ENCODE measurements at regions not wholly inside any gene's neighbourhood (a gene's known extent, or its start where the extent isn't known, plus 50 kb on each side); places are given as distances from the start of the nearest gene placed in this dataset.

GRCh38 chr12:85374981-85375380, 95.0 kb downstream of the ALX1 start:
- Histone ChIP-seq H3K27ac (no peak overlapping the region), H3K36me3 (ENCODE audit: insufficient read depth) (no peaks in the 10 kb centered on the region), H3K79me2 (ENCODE audit: insufficient read depth, low read depth) (no peaks in the 10 kb centered on the region), H3K27me3 (ENCODE audit: insufficient read depth, low read depth) (no peaks in the 10 kb centered on the region), H2AFZ (ENCODE audit: low read depth) (no peak overlapping the region), H3K4me2 (no peak overlapping the region), H3K9ac (no peak overlapping the region), H3K4me1 (ENCODE audit: low read depth, poor library complexity, severe bottlenecking) (no peaks in the 10 kb centered on the region), H3K4me3 (IDR thresholded peaks at IDR 0.05; ENCODE audit: insufficient read depth, low read depth, low read length) (no peak overlapping the region), H4K20me1 (ENCODE audit: insufficient read depth) (no peaks in the 10 kb centered on the region)
- no peak for TF ChIP-seq CTCF (conservative IDR thresholded peaks at IDR 0.05; ENCODE audit: low read depth, low read length)

- Histone ChIP-seq H3K4me1 (ENCODE audit: low read depth, poor library complexity, severe bottlenecking) (no peaks in the 10 kb centered on the region), H3K4me2 (no peak overlapping the region), H3K9ac (no peak overlapping the region), H3K79me2 (ENCODE audit: insufficient read depth, low read depth) (no peaks in the 10 kb centered on the region), H3K36me3 (ENCODE audit: insufficient read depth) (no peaks in the 10 kb centered on the region), H4K20me1 (ENCODE audit: insufficient read depth) (no peaks in the 10 kb centered on the region), H2AFZ (ENCODE audit: low read depth) (no peak overlapping the region), H3K27ac (no peak overlapping the region), H3K4me3 (IDR thresholded peaks at IDR 0.05; ENCODE audit: insufficient read depth, low read depth, low read length) (no peak overlapping the region), H3K27me3 (ENCODE audit: insufficient read depth, low read depth) (no peaks in the 10 kb centered on the region)
- no peak for TF ChIP-seq CTCF (conservative IDR thresholded peaks at IDR 0.05; ENCODE audit: low read depth, low read length)
These were observed 105.4 kb downstream of the ALX1 start for GRCh38 chr12:85385406-85385805.

- no peak overlapping the region for H3K27ac ChIP-seq
- no peak overlapping the region for H3K9ac ChIP-seq
- no peak overlapping the region for H2AFZ ChIP-seq (ENCODE audit: low read depth)
- no peaks in the 10 kb centered on the region for H3K4me1 ChIP-seq (ENCODE audit: low read depth, poor library complexity, severe bottlenecking)
- no peak overlapping the region for H3K4me3 ChIP-seq (IDR thresholded peaks at IDR 0.05; ENCODE audit: insufficient read depth, low read depth, low read length)
- no peaks in the 10 kb centered on the region for H4K20me1 ChIP-seq (ENCODE audit: insufficient read depth)
- no peak for TF ChIP-seq CTCF (conservative IDR thresholded peaks at IDR 0.05; ENCODE audit: low read depth, low read length)
- H3K79me2 ChIP-seq (ENCODE audit: insufficient read depth, low read depth) = no peaks in the 10 kb centered on the region
- H3K27me3 ChIP-seq (ENCODE audit: insufficient read depth, low read depth) = no peaks in the 10 kb centered on the region
- no peaks in the 10 kb centered on the region for H3K36me3 ChIP-seq (ENCODE audit: insufficient read depth)
- no peak overlapping the region for H3K4me2 ChIP-seq
These were observed 110.2 kb downstream of the ALX1 start for GRCh38 chr12:85390266-85390665.

GRCh38 chr12:85392508-85392907, 112.5 kb downstream of the ALX1 start:
- no peak overlapping the region for H3K4me3 ChIP-seq (IDR thresholded peaks at IDR 0.05; ENCODE audit: insufficient read depth, low read depth, low read length)
- H3K27me3 ChIP-seq (ENCODE audit: insufficient read depth, low read depth) = no peaks in the 10 kb centered on the region
- H3K79me2 ChIP-seq (ENCODE audit: insufficient read depth, low read depth) = no peaks in the 10 kb centered on the region
- H4K20me1 ChIP-seq (ENCODE audit: insufficient read depth) = no peaks in the 10 kb centered on the region
- H3K36me3 ChIP-seq (ENCODE audit: insufficient read depth) = no peaks in the 10 kb centered on the region
- no peak overlapping the region for H3K9ac ChIP-seq
- H2AFZ ChIP-seq (ENCODE audit: low read depth) = no peak overlapping the region
- no peak for TF ChIP-seq CTCF (conservative IDR thresholded peaks at IDR 0.05; ENCODE audit: low read depth, low read length)
- no peak overlapping the region for H3K27ac ChIP-seq
- no peaks in the 10 kb centered on the region for H3K4me1 ChIP-seq (ENCODE audit: low read depth, poor library complexity, severe bottlenecking)
- H3K4me2 ChIP-seq = no peak overlapping the region

- no peak overlapping the region for H3K4me2 ChIP-seq
These were observed 113.6 kb downstream of the ALX1 start for GRCh38 chr12:85393606-85394005.

More at GRCh38 chr12:85393606-85394005, 113.6 kb downstream of the ALX1 start:
- H3K27me3 ChIP-seq (ENCODE audit: insufficient read depth, low read depth) = no peaks in the 10 kb centered on the region
- H3K9ac ChIP-seq = no peak overlapping the region
- H3K79me2 ChIP-seq (ENCODE audit: insufficient read depth, low read depth) = no peaks in the 10 kb centered on the region
- no peak overlapping the region for H3K4me3 ChIP-seq (IDR thresholded peaks at IDR 0.05; ENCODE audit: insufficient read depth, low read depth, low read length)
- no peaks in the 10 kb centered on the region for H3K4me1 ChIP-seq (ENCODE audit: low read depth, poor library complexity, severe bottlenecking)
- H3K36me3 ChIP-seq (ENCODE audit: insufficient read depth) = no peaks in the 10 kb centered on the region
- no peak for TF ChIP-seq CTCF (conservative IDR thresholded peaks at IDR 0.05; ENCODE audit: low read depth, low read length)
- H4K20me1 ChIP-seq (ENCODE audit: insufficient read depth) = no peaks in the 10 kb centered on the region
- no peak overlapping the region for H2AFZ ChIP-seq (ENCODE audit: low read depth)
- H3K27ac ChIP-seq = no peak overlapping the region

Measured in KMS-11 (cell line).